ENCODE measurements at regions not wholly inside any gene's neighbourhood (a gene's known extent, or its start where the extent isn't known, plus 50 kb on each side); places are given as distances from the start of the nearest gene placed in this dataset.
"Not testable (repeated sequence)": the region's sequence is repeated elsewhere in the genome, so short reads cannot be mapped to it uniquely, and the experiment has no call there.

- not testable (repeated sequence) for DNase-seq
Measured at GRCh38 chr3:18516170-18516569, 91.0 kb upstream of the SATB1 start.

GRCh38 chr3:18513091-18513490 lies 88.0 kb upstream of the SATB1 start:
- DNase-seq: no peak

- DNase-seq: no peak
Measured at GRCh38 chr3:18512007-18512406, 86.9 kb upstream of the SATB1 start.

- DNase-seq: no peak
Measured at GRCh38 chr3:18510947-18511346, 85.8 kb upstream of the SATB1 start.

- no peak for DNase-seq
Measured at GRCh38 chr3:18507333-18507732, 82.2 kb upstream of the SATB1 start.

- DNase-seq: no peak
Measured at GRCh38 chr3:18505056-18505455, 79.9 kb upstream of the SATB1 start.

- no peak for DNase-seq
Measured at GRCh38 chr3:18501679-18502343, 76.7 kb upstream of the SATB1 start.

GRCh38 chr3:18500322-18500721 lies 75.2 kb upstream of the SATB1 start:
- no peak for DNase-seq

GRCh38 chr3:18499301-18499700 lies 74.2 kb upstream of the SATB1 start:
- DNase-seq: no peak

GRCh38 chr3:18494251-18494650 lies 69.1 kb upstream of the SATB1 start:
- no peak for DNase-seq

GRCh38 chr3:18489939-18490338 lies 64.8 kb upstream of the SATB1 start:
- DNase-seq: no peak

GRCh38 chr3:18483226-18483625 lies 58.1 kb upstream of the SATB1 start:
- DNase-seq: no peak

- DNase-seq: no peak
Measured at GRCh38 chr3:18481946-18482548, 56.9 kb upstream of the SATB1 start.

- DNase-seq: no peak
Measured at GRCh38 chr3:18477620-18478019, 52.5 kb upstream of the SATB1 start.

Measured in NCI-H2227 treated with DMSO at 0.1 percent for 48 hours (cell line).